NCI-H2171 treated with DMSO at 0.1 percent for 48 hours (cell line): ENCODE measurements at regions not wholly inside any gene's neighbourhood (a gene's known extent, or its start where the extent isn't known, plus 50 kb on each side); places are given as distances from the start of the nearest gene placed in this dataset.

ENCODE experiments used
- DNase-seq: peaks from one replicate; lab custom pipeline; 2025; lab: John Stamatoyannopoulos, UW

DNA sequence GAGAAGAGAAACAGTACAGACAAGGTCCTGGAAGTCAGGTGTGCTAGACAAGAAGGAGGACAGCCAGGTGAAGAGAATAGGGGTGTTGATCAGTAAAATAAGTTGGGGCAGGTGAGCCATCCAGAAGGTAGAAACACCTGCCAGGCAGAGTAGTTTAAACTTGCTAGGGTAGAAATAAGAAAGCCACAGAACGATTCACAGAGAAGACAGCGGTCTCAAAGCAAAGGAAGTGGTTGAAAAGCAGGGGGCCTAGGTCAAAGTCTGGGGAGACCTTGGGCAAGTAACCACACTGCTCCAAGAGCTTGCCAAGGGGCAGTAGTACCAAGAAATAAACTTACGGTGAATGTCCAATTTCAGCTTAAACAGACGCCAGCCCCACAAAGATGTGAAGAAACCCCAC, 116.6 kb upstream of the PROX1 start:
- no peak for DNase-seq

DNA sequence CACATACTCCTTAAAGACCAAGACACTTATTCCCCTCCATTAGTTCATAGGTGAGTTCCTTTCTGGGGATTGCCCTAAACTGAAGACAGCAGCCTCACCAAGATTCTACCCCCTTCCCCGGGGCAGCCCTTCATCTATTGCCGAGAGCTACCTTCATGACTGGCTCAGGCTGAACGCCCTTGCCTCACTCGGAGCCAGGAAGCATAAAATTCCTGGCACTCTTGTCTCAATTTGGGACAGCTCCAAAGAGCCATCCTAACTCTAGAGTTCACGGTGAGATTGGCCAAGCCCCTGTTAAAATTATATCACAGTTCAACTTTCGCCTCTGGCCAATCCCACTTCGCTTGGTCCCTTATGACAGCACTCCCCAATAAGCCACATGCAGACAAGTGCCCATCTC, 113.0 kb upstream of the PROX1 start:
- DNase-seq = no peak

DNA sequence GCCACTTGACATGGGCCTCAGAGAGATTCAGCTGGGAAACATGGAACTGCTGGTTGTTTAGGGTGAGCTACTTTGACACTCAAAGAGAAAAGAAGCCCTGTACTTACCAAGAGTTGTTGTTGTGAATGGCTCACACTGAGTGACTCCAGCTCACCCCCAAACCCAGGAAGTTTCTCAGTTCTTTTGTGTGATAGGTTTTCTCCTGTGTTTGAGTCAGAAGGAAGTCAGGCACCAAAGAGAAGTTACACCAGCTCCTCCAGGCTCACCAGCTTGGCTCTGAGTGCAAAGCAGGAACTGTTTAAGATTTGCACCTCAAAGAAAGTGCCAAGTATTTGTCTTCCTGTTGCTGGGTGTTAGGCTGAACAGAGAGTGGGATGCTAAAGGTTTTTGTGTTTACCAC, 111.2 kb upstream of the PROX1 start:
- no peak for DNase-seq

DNA sequence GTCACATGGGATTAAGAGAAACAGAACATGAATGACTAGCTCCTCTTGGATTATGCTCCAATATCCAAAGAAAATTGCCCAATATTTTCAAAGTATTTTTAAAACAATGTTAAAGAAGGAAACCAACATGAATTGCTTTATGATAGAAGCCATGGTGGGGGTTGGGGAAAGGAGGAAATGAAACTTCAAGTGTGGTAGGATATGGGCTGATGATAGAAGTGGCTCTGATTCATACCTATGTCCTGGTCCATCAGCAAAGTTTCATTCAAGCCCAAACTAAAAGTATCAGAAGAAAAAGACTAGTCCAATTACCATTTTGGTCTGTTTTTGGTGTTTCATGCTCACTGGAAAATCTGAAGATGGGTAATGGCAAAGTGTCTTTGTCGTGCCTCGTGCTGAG, 104.2 kb upstream of the PROX1 start:
- no peak for DNase-seq

DNA sequence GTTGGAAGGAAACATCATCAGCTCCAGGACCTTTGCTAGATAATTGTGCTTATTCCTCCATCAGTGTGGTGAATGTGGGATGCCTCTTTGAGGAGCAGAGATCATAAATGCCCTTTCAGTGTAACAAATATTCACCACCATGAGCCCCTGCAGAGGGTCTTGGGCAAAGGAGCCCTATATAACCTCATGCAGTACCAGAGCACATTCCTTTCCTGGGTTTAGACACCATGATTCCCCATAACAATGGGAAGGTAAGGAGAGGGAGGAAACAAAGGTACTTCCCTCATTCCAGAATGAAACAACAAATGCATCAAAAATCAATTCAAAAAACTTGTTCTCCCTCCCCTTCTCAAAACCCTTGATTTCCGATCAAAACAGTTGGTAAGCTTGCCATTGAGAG, 103.4 kb upstream of the PROX1 start:
- DNase-seq = no peak

DNA sequence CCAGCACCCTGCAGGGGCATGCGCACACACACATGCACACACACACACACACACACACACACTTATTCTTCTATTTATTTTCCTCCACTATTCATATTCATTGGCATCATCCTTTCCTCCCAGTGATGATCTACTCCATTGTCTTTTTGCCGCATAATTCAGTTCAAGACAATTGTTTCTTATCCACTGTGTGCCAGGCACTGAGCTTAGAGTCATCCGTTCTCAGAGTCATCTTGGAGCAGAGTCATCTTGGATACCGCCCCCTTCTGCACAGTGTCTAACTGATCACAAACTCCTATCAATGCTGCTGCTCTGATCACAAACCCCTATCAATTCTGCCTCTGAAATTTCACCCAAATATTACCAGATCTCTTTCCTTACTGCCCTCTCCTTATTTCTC, 102.8 kb upstream of the PROX1 start:
- DNase-seq = no peak

DNA sequence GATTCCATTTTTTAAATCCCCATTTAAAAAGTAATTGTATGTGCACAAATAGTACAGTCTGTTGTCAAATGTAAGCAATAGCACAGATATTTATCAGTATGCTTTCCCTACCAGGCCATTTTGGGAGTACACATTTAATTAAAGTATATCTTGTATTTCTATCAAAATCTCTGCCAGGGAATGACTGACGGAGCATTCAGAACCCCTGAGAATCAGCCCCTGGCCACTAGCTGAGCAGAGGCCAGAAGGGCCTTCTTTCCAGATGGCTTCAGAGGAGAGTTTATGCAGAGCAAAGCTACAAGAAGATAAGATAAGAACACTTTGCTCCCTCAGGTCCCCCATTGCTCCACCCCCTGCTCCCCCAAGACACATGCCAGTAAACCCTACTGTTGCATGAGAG, 99.9 kb upstream of the PROX1 start:
- no peak for DNase-seq

DNA sequence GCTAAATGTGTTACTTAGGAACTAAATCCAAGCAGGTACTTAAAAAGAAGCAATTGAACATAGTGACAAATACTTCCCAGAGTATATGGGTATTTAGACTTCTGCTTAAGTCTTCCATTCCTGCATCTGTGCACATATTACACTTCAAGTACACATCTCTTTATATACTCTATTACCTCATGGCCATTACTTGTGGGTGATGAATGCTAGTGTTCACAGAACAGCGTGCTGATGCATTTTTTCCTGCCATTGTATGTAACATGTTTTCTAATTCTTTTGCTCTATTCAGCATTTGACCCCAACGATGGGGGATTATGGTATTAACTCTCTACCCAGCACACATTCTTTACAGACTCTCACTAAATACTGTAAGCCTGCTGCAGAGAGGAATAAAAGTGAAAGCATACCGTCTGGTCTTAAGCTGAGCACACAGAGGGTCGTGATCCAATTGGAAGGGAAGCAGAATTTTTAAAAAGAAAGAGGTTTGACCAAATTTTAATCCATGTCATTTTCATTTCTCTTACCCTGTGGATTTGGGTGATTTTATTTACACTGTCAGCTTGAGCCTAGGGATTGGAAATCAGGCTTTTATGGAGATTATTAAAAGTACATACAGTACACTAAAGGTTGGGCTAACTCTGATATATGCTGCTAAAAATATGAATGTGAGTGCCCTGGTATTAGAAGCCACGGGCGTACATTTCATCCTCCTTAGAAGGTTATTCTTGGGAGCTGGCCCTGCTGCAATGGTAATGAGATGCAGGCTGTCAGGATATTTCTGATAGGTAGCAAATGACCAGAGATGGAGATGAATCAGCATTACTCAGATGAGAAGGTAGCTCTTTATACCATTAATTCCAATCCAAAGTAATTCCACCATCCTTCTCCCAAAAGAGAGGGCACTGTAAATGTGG, 95.5 kb upstream of the PROX1 start:
- no peak for DNase-seq

DNA sequence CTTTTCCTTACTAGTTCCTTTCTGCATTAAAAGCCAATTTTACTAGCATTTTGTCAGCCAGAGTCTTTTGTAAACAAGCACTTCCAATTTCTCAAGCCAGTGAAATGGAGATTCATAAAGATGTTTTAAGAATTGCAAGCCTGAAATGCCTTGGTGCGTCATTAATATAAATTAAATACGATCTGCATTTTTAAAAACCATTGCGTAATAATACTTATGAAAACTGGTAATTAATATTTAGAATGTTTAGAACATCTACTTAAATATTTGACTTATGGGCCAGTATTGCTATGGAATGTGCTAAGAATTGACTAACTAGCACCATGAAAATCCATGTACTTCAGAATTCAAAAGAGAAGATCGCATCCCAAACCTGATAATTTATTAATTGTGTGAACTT, 89.1 kb upstream of the PROX1 start:
- DNase-seq = no peak

DNA sequence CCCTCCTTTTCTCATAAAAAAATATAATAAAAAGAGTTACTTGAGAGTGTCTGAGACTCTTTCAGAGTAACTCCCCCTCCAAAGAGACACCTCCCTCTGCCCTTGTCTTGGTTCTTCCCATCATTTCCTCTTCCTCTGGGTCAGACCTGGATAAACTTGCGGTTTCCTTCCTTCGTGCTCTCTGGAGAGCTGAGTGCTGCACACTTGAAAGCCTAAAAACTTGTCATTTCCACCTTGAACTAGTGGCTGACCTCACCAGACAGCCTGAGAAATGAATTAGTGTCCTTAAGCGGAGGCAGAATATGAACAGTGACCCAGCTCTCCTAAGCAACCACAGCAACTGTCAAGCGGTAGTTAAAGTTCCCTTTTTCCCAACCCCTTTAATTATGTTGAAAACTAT, 88.4 kb upstream of the PROX1 start:
- DNase-seq = no peak

DNA sequence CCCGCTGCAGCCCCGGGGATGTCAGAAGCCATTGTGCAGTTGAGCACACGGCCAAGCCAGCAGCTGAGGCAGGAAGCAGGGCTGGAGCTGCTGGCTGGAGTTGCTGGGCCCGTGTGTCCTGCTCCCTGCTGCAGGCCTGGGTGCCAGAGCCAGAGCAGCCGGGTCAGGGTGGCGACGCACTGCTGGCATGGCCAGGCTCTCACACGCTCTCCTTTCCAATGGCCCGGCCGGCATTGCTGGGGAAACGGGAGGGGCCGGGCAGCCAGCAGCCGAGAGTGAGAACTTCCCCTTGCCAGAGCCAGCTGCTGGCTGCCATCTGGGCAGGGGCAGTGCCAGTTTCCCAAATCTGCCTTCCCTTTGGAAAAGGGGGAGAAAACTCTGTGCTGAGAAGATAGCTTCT, 82.4 kb upstream of the PROX1 start:
- no peak for DNase-seq

DNA sequence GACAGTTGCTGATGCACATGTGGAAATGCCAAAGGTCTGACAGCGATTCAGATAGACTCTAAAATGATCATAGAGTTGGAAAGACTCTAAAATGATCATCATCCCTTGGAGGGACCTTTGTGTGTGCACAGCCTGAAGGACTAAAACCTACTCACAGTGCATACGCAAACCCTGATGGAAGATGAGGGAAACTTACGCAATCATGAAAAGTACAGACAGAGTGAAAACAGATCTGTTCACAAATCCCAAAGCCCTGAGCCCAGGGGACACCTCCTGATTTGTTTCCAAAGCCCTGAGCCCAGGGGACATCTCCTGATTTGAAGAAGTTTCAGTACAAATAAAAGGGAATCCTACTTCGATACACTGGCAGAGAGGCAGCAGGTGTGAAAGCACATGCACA, 79.3 kb upstream of the PROX1 start:
- no peak for DNase-seq

DNA sequence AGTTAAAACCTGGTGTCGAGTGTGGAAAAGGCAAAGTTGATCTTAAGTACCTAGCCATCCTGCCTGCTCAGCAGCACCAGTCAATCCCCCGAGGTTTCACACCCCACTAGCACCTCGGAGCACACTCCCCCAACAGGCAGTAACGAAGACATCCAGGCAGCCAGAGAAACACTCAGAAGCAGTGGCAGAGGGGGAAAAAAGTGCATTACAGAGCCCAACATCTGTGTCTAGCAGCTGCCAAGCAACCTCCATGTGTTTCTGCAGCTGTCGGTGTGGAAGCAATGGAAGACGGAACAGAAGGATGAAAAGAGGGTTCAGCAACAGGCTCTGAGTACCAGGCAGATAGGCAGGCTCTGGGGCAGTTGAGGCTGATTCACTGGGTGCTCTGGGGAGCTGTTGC, 73.4 kb upstream of the PROX1 start:
- peak; percentile 94 for DNase-seq

DNA sequence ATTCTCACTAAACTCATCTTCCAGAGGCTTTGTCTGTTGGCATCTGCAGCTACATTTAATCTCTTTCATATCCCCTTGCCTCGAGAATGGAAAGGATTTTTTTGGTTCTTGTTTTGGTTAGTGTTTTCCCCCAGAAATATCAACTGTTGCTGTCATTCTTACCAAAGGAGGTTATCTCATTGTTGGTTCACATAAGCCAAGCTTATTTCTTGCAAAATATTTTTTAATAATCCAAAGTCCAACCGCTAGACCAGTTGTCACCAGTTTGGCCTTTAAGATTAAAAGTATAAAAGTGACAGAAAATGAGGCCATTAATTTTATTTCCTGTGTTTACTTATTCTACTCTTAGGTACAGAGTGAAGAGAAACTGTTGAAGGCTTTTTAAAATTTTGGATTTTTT, 66.5 kb upstream of the PROX1 start:
- no peak for DNase-seq

DNA sequence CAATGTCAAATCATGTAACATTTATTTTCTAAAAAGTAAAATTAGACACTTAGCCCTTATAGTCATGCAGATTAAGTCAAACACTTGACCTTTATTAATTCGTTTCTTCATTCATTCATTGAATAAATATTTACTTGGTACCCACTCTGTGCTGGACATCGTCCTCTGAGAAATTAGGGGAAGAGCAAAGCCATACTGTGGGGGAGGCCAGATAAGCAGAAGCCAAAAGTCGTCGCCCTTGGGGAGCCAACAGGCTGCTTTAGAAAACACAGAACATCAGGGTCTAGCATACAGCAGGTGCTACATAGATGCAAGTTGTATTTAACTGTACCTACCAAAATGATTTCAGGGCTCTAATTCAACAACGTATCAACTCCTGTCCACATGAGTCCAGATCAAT, 66.1 kb upstream of the PROX1 start:
- DNase-seq = no peak

DNA sequence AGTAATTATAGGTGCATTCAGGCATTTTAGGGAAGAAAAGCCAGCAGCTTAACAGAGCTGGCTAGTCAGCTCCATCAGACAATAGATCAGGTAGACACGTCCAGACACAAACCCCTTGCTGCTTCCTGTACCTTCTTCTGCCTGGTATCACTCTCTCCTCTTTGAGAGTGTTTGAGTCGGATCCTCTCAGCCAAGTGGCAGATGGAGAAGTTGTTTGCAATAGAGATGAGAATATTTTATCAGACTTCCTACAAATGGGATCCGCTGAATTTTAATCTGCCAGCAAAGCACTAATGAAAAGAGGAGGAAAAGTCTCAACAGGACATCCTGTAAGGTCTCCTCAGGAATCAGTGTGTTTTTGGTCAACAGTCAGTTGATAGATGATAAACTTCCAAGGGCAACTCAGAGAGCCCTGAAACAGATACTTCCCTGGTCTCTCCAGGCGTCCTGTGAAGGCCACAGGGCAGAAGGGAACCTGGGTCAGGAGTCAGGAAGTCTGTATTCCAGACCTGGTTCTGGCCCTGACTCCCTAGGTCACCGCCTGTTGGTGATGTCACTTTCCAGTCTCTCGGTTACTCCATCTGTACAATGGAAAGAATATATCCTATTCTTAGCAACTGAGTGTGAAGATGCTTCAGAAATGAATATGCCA, 62.1 kb upstream of the PROX1 start:
- peak; percentile 2 for DNase-seq

DNA sequence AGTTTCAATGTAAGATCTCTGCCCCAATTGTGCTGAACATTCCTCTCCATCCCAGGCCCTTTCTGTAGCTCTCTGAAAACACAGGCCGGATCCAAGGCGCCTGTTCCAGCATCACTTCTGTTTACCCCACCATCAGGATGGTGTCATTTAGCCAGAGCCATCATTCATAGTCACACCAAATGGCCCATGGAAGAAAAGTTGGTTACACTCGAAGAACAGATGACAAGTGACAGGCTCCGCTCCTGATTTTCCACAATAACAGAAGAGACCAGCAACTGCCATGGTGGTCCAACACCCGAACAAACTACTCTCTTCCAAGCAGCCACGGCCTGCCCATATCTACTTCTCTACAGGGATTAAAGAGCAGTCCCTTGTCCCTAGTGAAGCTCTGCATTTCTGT, 59.9 kb upstream of the PROX1 start:
- no peak for DNase-seq

DNA sequence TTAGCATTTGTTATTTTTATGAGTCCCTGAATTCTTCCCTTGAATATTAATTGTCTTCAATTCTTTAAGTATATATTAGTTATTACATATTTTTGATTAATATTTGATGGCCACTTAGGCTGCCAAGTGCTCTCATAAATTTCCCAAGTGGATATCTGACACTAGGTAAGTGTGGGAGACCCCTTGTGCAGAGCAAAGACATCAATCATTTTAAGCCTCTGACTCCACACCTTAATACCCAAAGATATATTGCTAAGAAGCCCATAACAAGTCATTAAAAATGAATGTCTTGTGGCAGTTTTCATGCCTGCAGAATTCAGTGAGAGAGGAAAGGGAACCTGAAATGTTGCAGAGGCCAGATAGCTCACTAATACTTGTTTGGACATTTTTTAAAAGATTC, 58.4 kb upstream of the PROX1 start:
- DNase-seq = no peak

DNA sequence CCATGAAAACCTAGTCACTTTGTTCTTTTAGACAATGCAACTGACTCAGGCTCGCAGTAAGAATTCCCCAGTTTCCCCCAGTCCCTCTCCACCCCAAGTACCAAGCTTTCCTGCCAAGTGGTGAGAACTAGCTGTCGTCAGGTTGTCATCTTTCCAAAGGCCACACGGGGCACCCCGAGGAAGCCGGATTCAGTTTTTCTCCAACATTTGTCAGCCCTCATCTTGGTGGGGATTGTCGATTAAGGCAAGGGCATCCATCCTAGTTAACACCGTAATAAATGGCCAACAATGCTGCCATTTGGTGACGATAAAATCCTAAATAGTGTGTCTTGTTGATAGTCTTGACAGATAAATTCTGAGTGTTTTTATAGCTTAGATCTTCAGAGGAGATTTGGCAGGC, 55.9 kb upstream of the PROX1 start:
- DNase-seq = no peak

DNA sequence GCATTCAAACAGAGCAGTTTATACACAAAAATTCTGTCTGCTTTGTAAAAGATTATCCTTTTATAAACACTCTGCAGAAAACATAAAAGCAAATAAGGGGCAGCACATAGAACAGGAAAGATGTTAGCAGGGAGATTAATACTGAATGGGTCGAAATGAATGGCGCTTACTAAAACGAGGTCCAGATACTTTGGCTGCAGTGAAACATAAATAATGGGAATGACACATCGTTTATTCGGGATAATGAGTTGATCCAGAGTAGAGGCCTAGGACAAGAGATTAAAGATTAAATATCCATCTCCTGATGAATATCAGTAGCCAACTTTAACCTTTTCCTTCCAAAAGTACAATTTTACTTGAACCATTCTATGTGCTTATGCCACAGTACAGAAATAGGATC, 54.4 kb upstream of the PROX1 start:
- DNase-seq = no peak

DNA sequence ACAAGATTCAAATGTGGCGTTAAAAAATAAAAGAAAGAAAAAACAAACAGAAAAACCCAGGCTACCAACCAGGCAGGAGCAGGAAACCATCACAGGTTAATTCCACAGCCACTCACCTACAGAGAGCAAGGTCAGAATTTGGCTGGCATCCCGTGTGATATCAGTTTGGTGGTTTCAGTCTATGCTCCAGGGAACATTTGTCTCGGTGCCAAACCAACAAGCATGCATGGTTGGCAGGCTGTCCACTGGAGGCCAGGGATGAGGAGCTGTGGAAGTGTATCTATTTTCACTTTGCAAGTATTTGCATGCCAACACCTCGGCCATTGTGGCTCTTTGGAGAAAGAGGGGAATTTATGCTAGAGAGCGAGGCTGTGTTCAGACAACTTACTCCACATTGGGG, 53.1 kb upstream of the PROX1 start:
- peak; percentile 37 for DNase-seq

DNA sequence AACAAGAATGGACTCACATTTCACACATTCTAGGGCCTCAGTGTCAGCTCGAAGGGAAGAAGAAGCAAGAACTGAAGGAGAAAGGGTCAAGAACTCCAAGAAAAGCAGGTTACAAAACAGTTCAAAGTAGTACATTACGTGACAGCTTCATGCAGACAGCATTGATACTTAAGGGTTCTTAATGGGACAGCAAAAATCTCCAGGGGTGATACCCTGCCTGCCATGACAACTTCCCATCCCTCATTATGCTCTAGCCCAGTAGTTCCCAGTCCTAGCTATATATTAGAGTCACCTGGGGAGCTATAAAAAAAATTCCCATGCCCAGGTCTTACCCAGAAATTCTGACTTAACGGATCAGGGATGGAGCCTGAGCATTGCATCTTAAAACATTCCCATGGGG, 51.2 kb upstream of the PROX1 start:
- DNase-seq = no peak
